ENCODE measurements at regions not wholly inside any gene's neighbourhood (a gene's known extent, or its start where the extent isn't known, plus 50 kb on each side); places are given as distances from the start of the nearest gene placed in this dataset.

DNA sequence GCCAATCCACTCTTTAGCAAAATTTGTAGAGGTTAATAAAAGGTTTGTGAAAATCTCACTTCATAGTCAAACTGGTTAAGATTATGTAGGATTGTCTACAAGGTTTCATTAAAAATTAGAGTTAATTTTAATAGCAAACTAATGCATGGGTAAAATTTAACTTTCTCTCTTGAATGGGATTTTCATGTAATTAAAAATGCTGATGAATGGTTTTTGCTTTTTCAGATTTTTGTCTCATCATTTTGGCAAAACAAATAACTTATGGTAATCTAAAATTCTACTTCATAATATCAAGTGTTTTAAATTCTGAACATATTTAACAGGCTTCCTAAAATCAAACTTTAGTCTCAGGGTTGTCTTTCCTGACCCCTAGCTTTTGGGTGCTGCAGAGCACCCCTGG is 113.8 kb upstream of the FAM174A start:
- Histone ChIP-seq H3K4me1 (ENCODE audit: insufficient read depth, low read length) (no peaks in the 10 kb centered on the region), H3K4me3 (ENCODE audit: low read length) (no peak overlapping the region), H3K9me2 (replicated peaks; ENCODE audit: low read length) (no peaks in the 10 kb centered on the region), H3K27me3 (ENCODE audit: low read length) (no peaks in the 10 kb centered on the region), H4K20me1 (ENCODE audit: low read length) (no peaks in the 10 kb centered on the region), H2AFZ (ENCODE audit: low read length) (no peak overlapping the region), H3K79me2 (ENCODE audit: low read length) (no peaks in the 10 kb centered on the region), H3K36me3 (ENCODE audit: low read depth, low read length) (no peaks in the 10 kb centered on the region), H3K9me3 (ENCODE audit: low read length) (no peaks in the 10 kb centered on the region), H3F3A (ENCODE audit: low read length, unreplicated experiment) (no peaks in the 10 kb centered on the region), H3K4me2 (ENCODE audit: low read length) (no peak overlapping the region), H3K27ac (ENCODE audit: low read length) (no peak overlapping the region), H3K9ac (ENCODE audit: low read length) (no peak overlapping the region)
- DNase-seq (no peak), ATAC-seq (no peak)
- CTCF ChIA-PET = no interaction called here
- intact Hi-C loops (cut with micrococcal nuclease) = loop anchor here (10.0 kb wide), 1 partner anchor 193 kb away; no protein-coding TSS in a partner anchor
- BruUV-seq (replicated peaks) = no TSS peak
- POLR2A ChIA-PET (ENCODE audit: unreplicated experiment) = no interaction called here
- TF ChIP-seq EZH2phosphoT487 (IDR thresholded peaks at IDR 0.05; ENCODE audit: borderline replicate concordance, low read length) (no peak), EZH2 (IDR thresholded peaks at IDR 0.05; ENCODE audit: low read length, unreplicated experiment) (no peak)
- TF ChIP-seq, protein P1, sequence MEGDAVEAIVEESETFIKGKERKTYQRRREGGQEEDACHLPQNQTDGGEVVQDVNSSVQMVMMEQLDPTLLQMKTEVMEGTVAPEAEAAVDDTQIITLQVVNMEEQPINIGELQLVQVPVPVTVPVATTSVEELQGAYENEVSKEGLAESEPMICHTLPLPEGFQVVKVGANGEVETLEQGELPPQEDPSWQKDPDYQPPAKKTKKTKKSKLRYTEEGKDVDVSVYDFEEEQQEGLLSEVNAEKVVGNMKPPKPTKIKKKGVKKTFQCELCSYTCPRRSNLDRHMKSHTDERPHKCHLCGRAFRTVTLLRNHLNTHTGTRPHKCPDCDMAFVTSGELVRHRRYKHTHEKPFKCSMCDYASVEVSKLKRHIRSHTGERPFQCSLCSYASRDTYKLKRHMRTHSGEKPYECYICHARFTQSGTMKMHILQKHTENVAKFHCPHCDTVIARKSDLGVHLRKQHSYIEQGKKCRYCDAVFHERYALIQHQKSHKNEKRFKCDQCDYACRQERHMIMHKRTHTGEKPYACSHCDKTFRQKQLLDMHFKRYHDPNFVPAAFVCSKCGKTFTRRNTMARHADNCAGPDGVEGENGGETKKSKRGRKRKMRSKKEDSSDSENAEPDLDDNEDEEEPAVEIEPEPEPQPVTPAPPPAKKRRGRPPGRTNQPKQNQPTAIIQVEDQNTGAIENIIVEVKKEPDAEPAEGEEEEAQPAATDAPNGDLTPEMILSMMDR (conservative IDR thresholded peaks at IDR 0.05; ENCODE audit: low read depth, low read length) = no peak

DNA sequence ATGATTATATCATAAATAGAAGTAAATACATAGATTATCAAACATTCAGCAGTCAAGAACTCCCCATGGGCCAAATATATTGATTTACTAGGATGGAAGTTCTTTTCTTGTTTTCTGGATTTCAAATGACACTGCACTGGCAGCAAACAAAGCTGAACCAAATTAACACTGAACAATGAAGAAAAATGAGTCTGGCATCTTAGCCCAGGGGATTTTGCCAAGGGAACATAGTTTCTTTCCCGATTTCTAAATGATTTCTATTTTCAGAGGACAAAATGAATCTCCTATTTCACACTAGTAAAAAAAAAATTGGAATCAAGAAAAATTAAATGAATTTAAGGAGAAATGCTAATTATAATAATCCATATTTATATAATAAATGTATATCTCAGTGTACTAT is 116.9 kb upstream of the FAM174A start:
- H3K27me3 ChIP-seq (ENCODE audit: low read length) = no peaks in the 10 kb centered on the region
- no peak overlapping the region for H2AFZ ChIP-seq (ENCODE audit: low read length)
- no peaks in the 10 kb centered on the region for H3K9me3 ChIP-seq (ENCODE audit: low read length)
- BruUV-seq (replicated peaks) = no TSS peak
- no peaks in the 10 kb centered on the region for H3F3A ChIP-seq (ENCODE audit: low read length, unreplicated experiment)
- no peak overlapping the region for H3K9ac ChIP-seq (ENCODE audit: low read length)
- ATAC-seq (no peak), DNase-seq (no peak)
- H3K79me2 ChIP-seq (ENCODE audit: low read length) = no peaks in the 10 kb centered on the region
- H4K20me1 ChIP-seq (ENCODE audit: low read length) = no peaks in the 10 kb centered on the region
- no peak overlapping the region for H3K27ac ChIP-seq (ENCODE audit: low read length)
- CTCF ChIA-PET = no interaction called here
- intact Hi-C loops (cut with micrococcal nuclease) = no loop called here
- H3K4me3 ChIP-seq (ENCODE audit: low read length) = no peak overlapping the region
- H3K36me3 ChIP-seq (ENCODE audit: low read depth, low read length) = no peaks in the 10 kb centered on the region
- H3K4me1 ChIP-seq (ENCODE audit: insufficient read depth, low read length) = no peaks in the 10 kb centered on the region
- TF ChIP-seq EZH2 (IDR thresholded peaks at IDR 0.05; ENCODE audit: low read length, unreplicated experiment) (no peak), EZH2phosphoT487 (IDR thresholded peaks at IDR 0.05; ENCODE audit: borderline replicate concordance, low read length) (no peak)
- TF ChIP-seq, protein P1 (conservative IDR thresholded peaks at IDR 0.05; ENCODE audit: low read depth, low read length) = no peak
- POLR2A ChIA-PET (ENCODE audit: unreplicated experiment) = no interaction called here
- no peaks in the 10 kb centered on the region for H3K9me2 ChIP-seq (replicated peaks; ENCODE audit: low read length)
- no peak overlapping the region for H3K4me2 ChIP-seq (ENCODE audit: low read length)

- H3K9me3 ChIP-seq (ENCODE audit: low read length) = no peaks in the 10 kb centered on the region
- ATAC-seq (no peak), DNase-seq (no peak)
- ChIA-PET POLR2A (ENCODE audit: unreplicated experiment) (no interaction called here), CTCF (no interaction called here)
- BruUV-seq (replicated peaks) = no TSS peak
- H3K27me3 ChIP-seq (ENCODE audit: low read length) = no peaks in the 10 kb centered on the region
- intact Hi-C loops (cut with micrococcal nuclease) = no loop called here
- no peak for TF ChIP-seq EZH2 (IDR thresholded peaks at IDR 0.05; ENCODE audit: low read length, unreplicated experiment)
- no peak for TF ChIP-seq EZH2phosphoT487 (IDR thresholded peaks at IDR 0.05; ENCODE audit: borderline replicate concordance, low read length)
- TF ChIP-seq, protein P1 (conservative IDR thresholded peaks at IDR 0.05; ENCODE audit: low read depth, low read length) = no peak
- no peak overlapping the region for H3K4me2 ChIP-seq (ENCODE audit: low read length)
- H4K20me1 ChIP-seq (ENCODE audit: low read length) = no peaks in the 10 kb centered on the region
- no peak overlapping the region for H3K4me3 ChIP-seq (ENCODE audit: low read length)
- no peak overlapping the region for H3K9ac ChIP-seq (ENCODE audit: low read length)
- H3K36me3 ChIP-seq (ENCODE audit: low read depth, low read length) = no peaks in the 10 kb centered on the region
- no peaks in the 10 kb centered on the region for H3K9me2 ChIP-seq (replicated peaks; ENCODE audit: low read length)
- no peak overlapping the region for H3K27ac ChIP-seq (ENCODE audit: low read length)
- H3K79me2 ChIP-seq (ENCODE audit: low read length) = no peaks in the 10 kb centered on the region
- no peaks in the 10 kb centered on the region for H3F3A ChIP-seq (ENCODE audit: low read length, unreplicated experiment)
- no peak overlapping the region for H2AFZ ChIP-seq (ENCODE audit: low read length)
- no peaks in the 10 kb centered on the region for H3K4me1 ChIP-seq (ENCODE audit: insufficient read depth, low read length)
Measured at GRCh38 chr5:100409660-100410151, 125.5 kb upstream of the FAM174A start.

All from PC-3 (cell line).